Umbilical cord (tissue), 1 donor: ENCODE measurements at regions not wholly inside any gene's neighbourhood (a gene's known extent, or its start where the extent isn't known, plus 50 kb on each side); places are given as distances from the start of the nearest gene placed in this dataset.

Source experiments
- DNase-seq: peaks from one replicate; pipeline ENCODE4 v3.0.0-alpha.2; 2015; ENCODE audit warnings: low spot score

- DNase-seq: peak; percentile 78
Measured at GRCh38 chr6:23349521-23350147, 776.4 kb upstream of the NRSN1 start.

GRCh38 chr6:23350752-23351453 is 775.1 kb upstream of the NRSN1 start:
- no peak for DNase-seq

- no peak for DNase-seq
Measured at GRCh38 chr6:23354004-23354403, 772.0 kb upstream of the NRSN1 start.

- no peak for DNase-seq
Measured at GRCh38 chr6:23357185-23357766, 768.7 kb upstream of the NRSN1 start.

GRCh38 chr6:23365732-23366131 is 760.3 kb upstream of the NRSN1 start:
- DNase-seq: no peak

GRCh38 chr6:23367311-23367710 is 758.7 kb upstream of the NRSN1 start:
- DNase-seq: no peak

GRCh38 chr6:23368557-23368956 is 757.5 kb upstream of the NRSN1 start:
- DNase-seq: no peak

GRCh38 chr6:23370051-23370450 is 756.0 kb upstream of the NRSN1 start:
- DNase-seq: no peak

- DNase-seq: no peak
Measured at GRCh38 chr6:23371132-23371915, 754.7 kb upstream of the NRSN1 start.

- DNase-seq: no peak
Measured at GRCh38 chr6:23377830-23378229, 748.2 kb upstream of the NRSN1 start.

- DNase-seq: no peak
Measured at GRCh38 chr6:23380465-23380864, 745.5 kb upstream of the NRSN1 start.

- no peak for DNase-seq
Measured at GRCh38 chr6:23388086-23388783, 737.8 kb upstream of the NRSN1 start.

GRCh38 chr6:23389386-23389785 is 736.6 kb upstream of the NRSN1 start:
- DNase-seq: no peak

- DNase-seq: no peak
Measured at GRCh38 chr6:23390221-23390620, 735.8 kb upstream of the NRSN1 start.

GRCh38 chr6:23394681-23395080 is 731.3 kb upstream of the NRSN1 start:
- peak; percentile 28 for DNase-seq

GRCh38 chr6:23395381-23395780 is 730.6 kb upstream of the NRSN1 start:
- DNase-seq: no peak

GRCh38 chr6:23396949-23397348 is 729.1 kb upstream of the NRSN1 start:
- no peak for DNase-seq

- DNase-seq: no peak
Measured at GRCh38 chr6:23403460-23403859, 722.6 kb upstream of the NRSN1 start.

GRCh38 chr6:23409531-23409930 is 716.5 kb upstream of the NRSN1 start:
- DNase-seq: no peak

- no peak for DNase-seq
Measured at GRCh38 chr6:23410439-23410838, 715.6 kb upstream of the NRSN1 start.

GRCh38 chr6:23412770-23413169 is 713.2 kb upstream of the NRSN1 start:
- DNase-seq: no peak
